ENCODE measurements at regions not wholly inside any gene's neighbourhood (a gene's known extent, or its start where the extent isn't known, plus 50 kb on each side); places are given as distances from the start of the nearest gene placed in this dataset.

- Histone ChIP-seq H3K9me3 (replicated peaks in 1 of 3) (no peaks in the 10 kb centered on the region), H3K27me3 (no peaks in the 10 kb centered on the region), H3K4me1 (replicated peaks in 1 of 2) (no peaks in the 10 kb centered on the region), H3K4me3 (no peak overlapping the region), H3K27ac (no peak overlapping the region), H3K36me3 (replicated peaks in 1 of 2) (no peaks in the 10 kb centered on the region)
- WGBS, 4 donors: 61 to 90% (median 69%) methylated on average over 1 of the region's 1 CpG
- no peak for DNase-seq
- intact Hi-C loops (cut with DNase I): no loop called here
- TF ChIP-seq CTCF (IDR thresholded peaks at IDR 0.05) (no peak), POLR2A (IDR thresholded peaks at IDR 0.05) (no peak)
Measured at GRCh38 chr2:147067136-147067535, 777.7 kb upstream of the ACVR2A start.

- H3K36me3 ChIP-seq (replicated peaks in 1 of 2): no peaks in the 10 kb centered on the region
- no peak for TF ChIP-seq POLR2A (IDR thresholded peaks at IDR 0.05)
- no peak for TF ChIP-seq CTCF (IDR thresholded peaks at IDR 0.05)
- H3K4me3 ChIP-seq: no peak overlapping the region
- WGBS, 4 donors: 0 to 55% (median 31%) methylated on average over 1 of the region's 1 CpG
- H3K9me3 ChIP-seq (replicated peaks in 1 of 3): no peaks in the 10 kb centered on the region
- H3K27me3 ChIP-seq: no peaks in the 10 kb centered on the region
- no peak for DNase-seq
- no peaks in the 10 kb centered on the region for H3K4me1 ChIP-seq (replicated peaks in 1 of 2)
- intact Hi-C loops (cut with DNase I): no loop called here
- H3K27ac ChIP-seq: no peak overlapping the region
Measured at GRCh38 chr2:147062073-147062472, 782.8 kb upstream of the ACVR2A start.

- no peak for TF ChIP-seq CTCF (IDR thresholded peaks at IDR 0.05)
- TF ChIP-seq POLR2A (IDR thresholded peaks at IDR 0.05): no peak
- Histone ChIP-seq H3K36me3 (replicated peaks in 1 of 2) (no peaks in the 10 kb centered on the region), H3K27me3 (no peaks in the 10 kb centered on the region), H3K27ac (no peak overlapping the region), H3K9me3 (replicated peaks in 1 of 3) (no peaks in the 10 kb centered on the region), H3K4me1 (replicated peaks in 1 of 2) (no peaks in the 10 kb centered on the region), H3K4me3 (no peak overlapping the region)
- intact Hi-C loops (cut with DNase I): no loop called here
- DNase-seq: no peak
- WGBS, 4 donors: 81 to 94% (median 87%) methylated on average over 1 of the region's 1 CpG
Measured at GRCh38 chr2:147061269-147061668, 783.6 kb upstream of the ACVR2A start.

GRCh38 chr2:147057892-147058490, 786.8 kb upstream of the ACVR2A start:
- DNase-seq: no peak
- no peak overlapping the region for H3K27ac ChIP-seq
- H3K4me3 ChIP-seq: no peak overlapping the region
- intact Hi-C loops (cut with DNase I): no loop called here
- H3K4me1 ChIP-seq (replicated peaks in 1 of 2): no peaks in the 10 kb centered on the region
- H3K36me3 ChIP-seq (replicated peaks in 1 of 2): no peaks in the 10 kb centered on the region
- no peaks in the 10 kb centered on the region for H3K9me3 ChIP-seq (replicated peaks in 1 of 3)
- TF ChIP-seq POLR2A (IDR thresholded peaks at IDR 0.05): no peak
- no peak for TF ChIP-seq CTCF (IDR thresholded peaks at IDR 0.05)
- WGBS, 4 donors: 69 to 83% (median 74%) methylated on average over 3 of the region's 3 CpGs
- H3K27me3 ChIP-seq: no peaks in the 10 kb centered on the region
